Fibroblast of gingiva (primary cell): ENCODE measurements at regions not wholly inside any gene's neighbourhood (a gene's known extent, or its start where the extent isn't known, plus 50 kb on each side); places are given as distances from the start of the nearest gene placed in this dataset.
"Not testable (repeated sequence)": the region's sequence is repeated elsewhere in the genome, so short reads cannot be mapped to it uniquely, and the experiment has no call there.

Experiments
- DNase-seq: peaks from one replicate; pipeline ENCODE4 v3.0.0-alpha.2; 2011; ENCODE audit warnings: low read depth

GRCh38 chr22:26806445-26807175 is 149.2 kb downstream of the MIAT start:
- no peak for DNase-seq

- DNase-seq, result no peak
These were observed 154.2 kb downstream of the MIAT start for GRCh38 chr22:26811647-26811992.

- DNase-seq, result no peak
These were observed 155.3 kb downstream of the MIAT start for GRCh38 chr22:26812731-26813130.

- DNase-seq, result no peak
These were observed 159.3 kb downstream of the MIAT start for GRCh38 chr22:26816726-26817125.

- DNase-seq, result no peak
These were observed 160.5 kb downstream of the MIAT start for GRCh38 chr22:26817926-26818325.

- no peak for DNase-seq
These were observed 164.5 kb downstream of the MIAT start for GRCh38 chr22:26821854-26822253.

- DNase-seq, result no peak
These were observed 164.9 kb downstream of the MIAT start for GRCh38 chr22:26822313-26822712.

- DNase-seq, result no peak
These were observed 166.6 kb downstream of the MIAT start for GRCh38 chr22:26823966-26824365.

- no peak for DNase-seq
These were observed 168.9 kb downstream of the MIAT start for GRCh38 chr22:26825960-26826935.

- DNase-seq, result no peak
These were observed 170.2 kb downstream of the MIAT start for GRCh38 chr22:26827611-26828010.

GRCh38 chr22:26828311-26828710 is 170.9 kb downstream of the MIAT start:
- DNase-seq, result no peak

- DNase-seq, result no peak
These were observed 173.4 kb downstream of the MIAT start for GRCh38 chr22:26830837-26831236.

- no peak for DNase-seq
These were observed 177.6 kb downstream of the MIAT start for GRCh38 chr22:26835023-26835422.

- DNase-seq, result peak; percentile 20
These were observed 178.6 kb downstream of the MIAT start for GRCh38 chr22:26835929-26836528.

GRCh38 chr22:26837784-26838470 is 180.5 kb downstream of the MIAT start:
- DNase-seq, result no peak

- DNase-seq, result no peak
These were observed 181.1 kb downstream of the MIAT start for GRCh38 chr22:26838471-26838825.

GRCh38 chr22:26839216-26839615 is 181.8 kb downstream of the MIAT start:
- no peak for DNase-seq

- not testable (repeated sequence) for DNase-seq
These were observed 183.4 kb downstream of the MIAT start for GRCh38 chr22:26840770-26841169.

- DNase-seq, result no peak
These were observed 184.7 kb downstream of the MIAT start for GRCh38 chr22:26842103-26842502.

GRCh38 chr22:26845021-26845743 is 187.8 kb downstream of the MIAT start:
- DNase-seq, result no peak

- DNase-seq, result no peak
These were observed 188.7 kb downstream of the MIAT start for GRCh38 chr22:26846076-26846475.

- DNase-seq, result no peak
These were observed 189.3 kb downstream of the MIAT start for GRCh38 chr22:26846645-26847044.
